MCF 10A (cell line): ENCODE measurements at regions not wholly inside any gene's neighbourhood (a gene's known extent, or its start where the extent isn't known, plus 50 kb on each side); places are given as distances from the start of the nearest gene placed in this dataset.

Experiments
- BruUV-seq: library from RNA; stranded (reverse); fragments of 400-500 nt; replicated peaks from 2 replicates; lab custom pipeline; 2021; lab: Mats Ljungman, UMichigan
- CTCF ChIA-PET: fragments of 300-600 bp; sonication (Branson Sonifier 250); formaldehyde crosslinking; extraction: SDS; loops from one replicate; lab custom pipeline; 2021; ENCODE audit warnings: antibody characterized with exemption, inconsistent platforms; lab: Yijun Ruan, JAX
- POLR2A ChIA-PET: fragments of 300-600, 350-650 bp; sonication (Branson Sonifier 250); formaldehyde crosslinking; extraction: SDS; loops from one replicate; lab custom pipeline; 2020; ENCODE audit warnings: antibody characterized with exemption, inconsistent platforms; lab: Yijun Ruan, JAX
- DNase-seq: peaks from one replicate; pipeline ENCODE4 v3.0.0-alpha.2; 2018; ENCODE audit not compliant: unreplicated experiment
- H3K27ac Mint-ChIP-seq: one replicate; pipeline ENCODE4 v1.8.0; 2022; ENCODE audit warnings: mild to moderate bottlenecking, low read depth, mixed read lengths; ENCODE audit not compliant: unreplicated experiment
- H3K27me3 Mint-ChIP-seq: one replicate; pipeline ENCODE4 v1.8.0; 2022; ENCODE audit warnings: mixed read lengths; ENCODE audit not compliant: insufficient read depth, unreplicated experiment
- H3K36me3 Mint-ChIP-seq: one replicate; pipeline ENCODE4 v1.8.0; 2022; ENCODE audit warnings: mild to moderate bottlenecking, moderate library complexity, mixed read lengths; ENCODE audit not compliant: insufficient read depth, unreplicated experiment
- H3K4me1 Mint-ChIP-seq: one replicate; pipeline ENCODE4 v1.8.0; 2022; ENCODE audit warnings: mixed read lengths; ENCODE audit not compliant: insufficient read depth, unreplicated experiment
- H3K4me3 Mint-ChIP-seq: one replicate; pipeline ENCODE4 v1.8.0; 2022; ENCODE audit warnings: mild to moderate bottlenecking, moderate library complexity, mixed read lengths; ENCODE audit not compliant: unreplicated experiment
- H3K9me3 Mint-ChIP-seq: one replicate; pipeline ENCODE4 v1.8.0; 2022; ENCODE audit warnings: mixed read lengths; ENCODE audit not compliant: unreplicated experiment
- CTCF ChIP-seq: fragments of 200-600 bp; IDR thresholded peaks from one replicate; pipeline ENCODE4 v1.8.0; 2022; ENCODE audit warnings: antibody characterized with exemption, mild to moderate bottlenecking; ENCODE audit not compliant: unreplicated experiment
- intact Hi-C: fragments of 100-400 bp; cut with micrococcal nuclease; formaldehyde crosslinking; loops from 2 replicates; pipeline ENCODE4 v1.14.1; 2022

DNA sequence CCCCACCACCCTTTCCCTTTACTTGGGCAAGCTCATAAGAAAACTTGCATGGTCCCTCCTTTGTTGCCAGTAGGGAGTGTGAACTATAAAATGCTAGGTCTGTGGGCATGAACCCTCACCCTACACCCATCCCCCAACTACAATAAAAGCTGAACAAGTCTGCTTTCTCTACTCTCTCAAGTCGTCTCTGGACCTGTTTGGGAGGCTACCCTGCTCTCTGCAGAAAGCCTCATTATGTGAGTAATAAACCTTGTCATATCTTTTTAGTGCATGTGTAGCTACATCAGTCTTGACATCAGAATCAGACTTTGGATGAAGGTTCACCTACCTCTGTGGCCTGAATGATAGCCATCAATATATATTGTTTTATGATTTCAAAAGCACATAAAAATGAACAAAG is 155.4 kb upstream of the FAM241A start:
- no peaks in the 10 kb centered on the region for H3K4me1 Mint-ChIP-seq
- H3K36me3 Mint-ChIP-seq: no peaks in the 10 kb centered on the region
- intact Hi-C loops: no loop called here
- H3K4me3 Mint-ChIP-seq: no peak overlapping the region
- DNase-seq: no peak
- H3K9me3 Mint-ChIP-seq: no peaks in the 10 kb centered on the region
- H3K27me3 Mint-ChIP-seq: peaks cover 83% of the 10 kb centered on the region
- no TSS peak for BruUV-seq
- ChIA-PET POLR2A (no interaction called here), CTCF (no interaction called here)
- H3K27ac Mint-ChIP-seq: no peak overlapping the region
- TF ChIP-seq CTCF: no peak

GRCh38 chr4:111991163-111991562 is 154.1 kb upstream of the FAM241A start:
- Mint-ChIP-seq H3K36me3 (no peaks in the 10 kb centered on the region), H3K27ac (peak overlapping the region; percentile 11), H3K4me1 (no peaks in the 10 kb centered on the region), H3K27me3 (peaks cover 83% of the 10 kb centered on the region), H3K4me3 (no peak overlapping the region), H3K9me3 (no peaks in the 10 kb centered on the region)
- DNase-seq: no peak
- ChIA-PET CTCF (no interaction called here), POLR2A (interaction anchor here (1.5 to 1.6 kb wide), 2 partner anchors 8 to 47 kb away, joined by 5 to 6 read pairs; no protein-coding TSS in a partner anchor)
- intact Hi-C loops: no loop called here
- BruUV-seq: no TSS peak
- TF ChIP-seq CTCF: no peak

- no peak for TF ChIP-seq CTCF
- no peaks in the 10 kb centered on the region for H3K36me3 Mint-ChIP-seq
- BruUV-seq: no TSS peak
- no peaks in the 10 kb centered on the region for H3K4me1 Mint-ChIP-seq
- peak; percentile 71 for DNase-seq
- peak overlapping the region; percentile 11 for H3K27ac Mint-ChIP-seq
- POLR2A ChIA-PET: interaction anchor here (1.5 to 1.6 kb wide), 2 partner anchors 9 to 47 kb away, joined by 5 to 6 read pairs; no protein-coding TSS in a partner anchor
- H3K9me3 Mint-ChIP-seq: no peaks in the 10 kb centered on the region
- H3K27me3 Mint-ChIP-seq: peaks cover 83% of the 10 kb centered on the region
- H3K4me3 Mint-ChIP-seq: no peak overlapping the region
- CTCF ChIA-PET: interaction anchor here (0.5 to 0.8 kb wide), 4 partner anchors 13 to 480 kb away, joined by 3 to 4 read pairs (median 3); no protein-coding TSS in a partner anchor
- intact Hi-C loops: no loop called here
Measured at GRCh38 chr4:111991797-111992196, 153.5 kb upstream of the FAM241A start.

DNA sequence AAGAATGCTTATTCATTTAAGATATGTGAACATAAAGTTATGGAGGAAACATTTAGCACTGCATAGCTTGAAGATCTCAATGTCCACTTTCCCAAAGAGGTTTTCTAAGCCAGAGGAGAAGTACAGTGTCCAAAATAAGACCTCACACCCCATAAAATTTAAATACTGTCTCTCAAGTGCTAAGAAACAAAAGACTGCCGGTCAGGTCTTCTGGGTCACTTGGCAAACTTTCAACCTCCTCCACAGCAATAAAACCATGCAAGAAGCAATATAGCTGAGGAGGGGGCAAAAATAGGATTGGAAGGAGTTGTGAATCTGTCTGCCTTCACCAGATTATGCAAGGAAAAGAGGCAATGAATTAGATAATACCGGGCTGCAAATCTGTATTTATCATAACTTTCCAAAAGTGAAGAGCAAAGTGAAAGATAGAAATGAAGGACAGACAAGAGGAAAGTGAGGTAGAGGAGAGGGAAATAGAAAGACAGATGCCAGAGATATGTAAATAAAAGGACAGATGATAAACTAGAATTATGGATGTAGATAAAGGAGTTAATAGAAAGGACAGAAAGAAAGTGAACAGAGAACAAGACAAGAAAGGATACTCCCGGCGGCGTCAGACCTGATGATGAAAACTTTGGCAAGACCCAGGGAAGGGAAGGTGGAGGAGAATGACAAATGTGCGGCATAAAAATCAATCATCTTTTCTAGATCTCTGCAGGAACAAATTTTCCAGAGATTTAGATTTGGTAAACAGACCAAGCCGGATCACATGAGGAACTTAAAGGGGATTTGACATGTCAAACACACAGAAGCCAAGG is 152.7 kb upstream of the FAM241A start:
- no TSS peak for BruUV-seq
- intact Hi-C loops: no loop called here
- peaks cover 83% of the 10 kb centered on the region for H3K27me3 Mint-ChIP-seq
- H3K36me3 Mint-ChIP-seq: no peaks in the 10 kb centered on the region
- no peak for DNase-seq
- H3K9me3 Mint-ChIP-seq: no peaks in the 10 kb centered on the region
- ChIA-PET CTCF (interaction anchor here (0.5 to 0.8 kb wide), 3 partner anchors 15 to 481 kb away, joined by 3 to 4 read pairs (median 3); no protein-coding TSS in a partner anchor), POLR2A (interaction anchor here (0.5 to 1.6 kb wide), 3 partner anchors 10 to 48 kb away, joined by 3 to 6 read pairs (median 5); no protein-coding TSS in a partner anchor)
- no peak overlapping the region for H3K27ac Mint-ChIP-seq
- no peak for TF ChIP-seq CTCF
- no peaks in the 10 kb centered on the region for H3K4me1 Mint-ChIP-seq
- H3K4me3 Mint-ChIP-seq: no peak overlapping the region
